VCaP (cell line): ENCODE measurements at regions not wholly inside any gene's neighbourhood (a gene's known extent, or its start where the extent isn't known, plus 50 kb on each side); places are given as distances from the start of the nearest gene placed in this dataset.

Experiments used
- H3K27ac ChIP-seq: fragments of 450-650 bp; 2 replicates; pipeline ENCODE4 v1.5.1; 2017
- TF ChIP-seq, protein P1 (sequence below): fragments of 450-650 bp; conservative IDR thresholded peaks from 2 replicates; pipeline ENCODE4 v1.5.1; 2017; ENCODE audit warnings: mild to moderate bottlenecking, moderate library complexity

DNA sequence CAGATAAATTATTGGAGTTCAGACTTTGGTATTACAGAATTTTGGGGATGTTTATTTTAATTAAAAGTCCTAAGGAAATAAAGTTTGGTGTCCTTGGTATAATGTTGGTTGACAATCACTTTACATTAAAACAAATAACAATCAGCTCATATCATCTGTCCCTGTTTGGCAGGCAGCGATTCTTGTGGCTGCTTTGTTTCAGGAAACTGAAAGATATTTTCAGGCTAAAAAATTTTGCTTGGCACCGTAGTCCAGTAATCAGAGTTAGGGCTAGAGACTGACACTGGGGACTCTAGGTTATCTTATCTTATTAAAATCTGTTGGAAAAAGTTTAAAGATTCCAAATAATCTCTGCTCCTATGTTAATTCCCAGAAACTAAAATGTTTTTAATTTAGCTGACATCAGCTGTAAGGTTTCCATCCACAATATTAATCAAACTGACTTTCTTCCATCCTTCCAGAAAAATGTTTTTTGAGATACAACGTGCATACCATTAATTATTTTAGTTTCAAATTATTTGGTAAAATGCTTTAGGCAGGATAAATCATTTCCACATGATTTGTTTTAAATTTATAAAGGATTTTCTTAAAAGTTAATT, 97.6 kb downstream of the ZIC5 start:
- no peak overlapping the region for H3K27ac ChIP-seq
- TF ChIP-seq, protein P1, sequence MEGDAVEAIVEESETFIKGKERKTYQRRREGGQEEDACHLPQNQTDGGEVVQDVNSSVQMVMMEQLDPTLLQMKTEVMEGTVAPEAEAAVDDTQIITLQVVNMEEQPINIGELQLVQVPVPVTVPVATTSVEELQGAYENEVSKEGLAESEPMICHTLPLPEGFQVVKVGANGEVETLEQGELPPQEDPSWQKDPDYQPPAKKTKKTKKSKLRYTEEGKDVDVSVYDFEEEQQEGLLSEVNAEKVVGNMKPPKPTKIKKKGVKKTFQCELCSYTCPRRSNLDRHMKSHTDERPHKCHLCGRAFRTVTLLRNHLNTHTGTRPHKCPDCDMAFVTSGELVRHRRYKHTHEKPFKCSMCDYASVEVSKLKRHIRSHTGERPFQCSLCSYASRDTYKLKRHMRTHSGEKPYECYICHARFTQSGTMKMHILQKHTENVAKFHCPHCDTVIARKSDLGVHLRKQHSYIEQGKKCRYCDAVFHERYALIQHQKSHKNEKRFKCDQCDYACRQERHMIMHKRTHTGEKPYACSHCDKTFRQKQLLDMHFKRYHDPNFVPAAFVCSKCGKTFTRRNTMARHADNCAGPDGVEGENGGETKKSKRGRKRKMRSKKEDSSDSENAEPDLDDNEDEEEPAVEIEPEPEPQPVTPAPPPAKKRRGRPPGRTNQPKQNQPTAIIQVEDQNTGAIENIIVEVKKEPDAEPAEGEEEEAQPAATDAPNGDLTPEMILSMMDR: no peak

DNA sequence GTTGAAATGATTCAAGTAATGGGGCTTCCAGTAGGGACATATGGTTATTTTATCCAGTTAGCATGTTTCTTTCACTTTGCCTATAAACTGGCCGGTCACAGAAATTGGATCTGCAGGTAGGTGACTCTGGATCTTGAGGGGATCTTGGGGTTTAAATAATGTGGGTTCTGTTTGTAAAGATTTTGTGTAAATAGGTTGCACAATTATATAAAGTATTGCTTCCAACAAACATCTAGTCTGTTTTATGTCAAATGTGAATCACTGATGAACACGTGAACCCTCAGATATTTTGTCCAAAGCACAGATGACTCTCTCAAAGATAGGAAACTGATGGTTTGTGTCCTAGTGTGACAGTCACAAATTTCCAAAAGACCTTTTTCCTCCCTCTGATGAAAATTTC, 98.4 kb downstream of the ZIC5 start:
- no peak overlapping the region for H3K27ac ChIP-seq
- TF ChIP-seq, protein P1: no peak

DNA sequence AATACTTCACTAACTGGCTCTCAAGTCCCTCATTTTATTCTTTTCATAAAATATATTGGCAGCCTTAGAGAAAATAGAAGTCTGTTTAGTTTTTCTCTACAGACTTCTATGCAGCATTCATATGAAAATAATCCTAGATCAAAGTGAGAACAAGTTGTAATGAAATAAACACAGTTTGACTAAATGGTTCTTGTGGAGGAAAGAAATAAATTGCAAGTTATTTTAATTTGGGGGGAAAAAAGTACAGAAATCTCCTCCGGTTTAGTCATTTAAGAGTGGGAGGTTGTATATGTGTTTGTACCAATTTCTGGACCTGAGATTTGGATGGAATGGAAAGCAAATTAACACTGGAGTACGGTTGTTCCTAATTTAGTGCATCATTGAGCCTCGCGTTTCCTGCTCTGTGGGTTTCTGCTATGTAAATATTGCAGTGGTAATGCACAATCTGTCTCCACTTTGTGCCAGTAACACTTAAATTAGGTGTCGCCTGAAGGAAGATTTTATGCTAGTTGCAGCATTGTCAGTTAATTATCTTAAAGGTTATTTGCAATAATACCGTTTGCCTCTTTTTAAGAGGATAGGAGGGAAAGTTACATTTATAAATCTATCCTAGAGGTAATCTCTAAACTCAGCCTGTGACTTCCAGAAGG, 100.2 kb downstream of the ZIC5 start:
- TF ChIP-seq, protein P1: no peak
- peak overlapping the region; percentile 62 for H3K27ac ChIP-seq

DNA sequence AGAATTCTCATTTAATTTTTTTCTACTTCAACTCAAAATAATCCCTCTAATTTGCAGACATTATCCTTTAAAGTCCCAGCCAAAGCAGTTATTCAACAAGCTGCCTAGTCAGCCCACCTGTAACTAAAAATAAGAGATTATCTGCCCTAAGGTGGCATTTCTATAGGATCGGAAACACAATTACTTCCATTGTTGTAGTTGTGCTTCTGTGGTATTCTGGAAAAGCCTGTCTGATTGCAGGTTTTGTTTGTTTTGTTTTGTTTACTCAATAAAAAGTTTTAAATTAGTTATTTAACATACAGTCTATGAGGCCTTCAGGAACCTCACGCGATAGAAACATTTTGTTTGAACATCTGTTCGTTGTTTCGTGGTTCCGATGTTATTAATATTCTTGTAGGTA, 101.0 kb downstream of the ZIC5 start:
- peak overlapping the region; percentile 62 for H3K27ac ChIP-seq
- TF ChIP-seq, protein P1: no peak

DNA sequence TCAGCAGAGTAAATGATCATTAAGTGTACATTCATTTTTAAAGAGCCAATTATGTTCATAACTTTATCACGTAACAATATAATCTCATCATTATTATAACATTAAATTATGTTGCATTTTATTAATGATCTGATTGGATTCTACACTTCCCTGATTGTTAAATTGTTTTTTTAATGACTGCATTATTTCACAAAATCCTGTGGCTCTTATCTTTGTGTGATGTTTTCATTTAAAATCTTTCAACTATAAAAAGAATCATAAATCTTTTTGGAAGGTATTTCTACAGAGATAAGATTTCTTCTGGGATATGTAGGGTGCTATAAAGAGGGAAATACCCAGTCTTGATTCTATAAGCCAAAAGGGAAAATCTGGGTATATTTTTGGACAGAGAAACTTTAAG, 101.7 kb downstream of the ZIC5 start:
- H3K27ac ChIP-seq: peak overlapping the region; percentile 62
- TF ChIP-seq, protein P1: no peak

DNA sequence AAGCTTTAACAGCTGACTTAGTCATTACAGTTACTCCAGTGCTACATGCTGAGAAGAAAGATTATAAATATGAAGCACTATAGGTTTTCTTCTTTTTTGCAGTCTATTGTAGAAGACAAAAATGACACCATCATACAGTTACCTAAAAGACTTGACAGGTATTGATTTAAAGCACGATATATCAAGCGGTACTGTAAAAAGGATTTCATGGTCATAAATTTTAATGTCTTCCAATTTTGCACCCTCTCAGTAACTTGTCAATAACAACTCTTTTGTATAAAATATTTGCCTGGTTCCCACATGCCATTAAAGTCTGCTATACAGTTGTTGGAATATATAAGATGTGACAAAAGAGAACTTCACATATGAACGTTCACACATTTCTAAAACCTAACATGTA, 102.8 kb downstream of the ZIC5 start:
- TF ChIP-seq, protein P1: no peak
- H3K27ac ChIP-seq: no peak overlapping the region

DNA sequence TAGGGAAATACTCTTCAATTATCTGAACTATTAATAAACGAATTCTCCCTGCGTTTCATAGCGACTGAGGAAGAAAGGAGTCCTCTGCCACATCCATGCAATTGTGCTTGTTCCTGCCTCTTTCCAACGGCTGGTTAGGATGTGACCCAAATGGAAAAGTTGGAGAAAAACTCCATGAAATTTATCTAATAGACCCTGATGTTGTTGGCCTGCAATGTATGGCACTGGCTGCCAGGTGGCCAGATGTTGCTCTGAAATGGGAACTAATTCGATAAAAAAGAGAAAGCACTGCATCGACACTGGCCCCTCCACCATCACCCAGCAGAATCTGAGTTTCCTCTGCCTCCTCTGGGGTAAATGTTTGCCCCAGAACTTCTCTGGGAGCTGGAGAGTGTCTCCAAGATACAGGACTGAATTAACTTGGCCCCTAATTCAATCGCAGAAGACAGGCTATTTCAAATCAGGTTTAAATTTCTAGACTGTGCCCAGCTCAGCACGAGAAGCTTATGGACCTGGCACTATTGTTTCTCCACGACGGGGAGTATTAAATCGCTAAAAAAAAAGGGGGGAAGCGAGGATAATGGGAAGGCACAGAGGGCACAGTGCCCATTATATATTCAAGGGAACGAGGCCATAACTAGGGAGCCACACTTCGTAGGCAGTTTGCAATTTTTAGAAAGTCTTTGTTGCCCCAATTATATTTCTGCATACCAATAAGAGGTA, 103.9 kb downstream of the ZIC5 start:
- H3K27ac ChIP-seq: no peak overlapping the region
- TF ChIP-seq, protein P1: no peak
